SK-N-SH (cell line): ENCODE measurements at regions not wholly inside any gene's neighbourhood (a gene's known extent, or its start where the extent isn't known, plus 50 kb on each side); places are given as distances from the start of the nearest gene placed in this dataset.

ENCODE experiments used
- CTCF ChIA-PET: fragments of 300-600, 350-600 bp; formaldehyde crosslinking; extraction: SDS; loops from one replicate; lab custom pipeline; 2021; lab: Yijun Ruan, JAX
- POLR2A ChIA-PET: fragments of 350-600 bp; sonication (Branson Sonifier 250); formaldehyde crosslinking; extraction: SDS; loops from one replicate; lab custom pipeline; 2020; ENCODE audit warnings: antibody characterized with exemption, inconsistent platforms; lab: Yijun Ruan, JAX
- DNase-seq: peaks from one replicate; pipeline ENCODE4 v3.0.0; 2012
- H2AFZ ChIP-seq: fragments of 200-600 bp; sonication (generic); 2 replicates; pipeline ENCODE4 v1.8.1; 2016; ENCODE audit warnings: antibody characterized with exemption, mild to moderate bottlenecking, low read depth
- H3F3A ChIP-seq: fragments of 200-600 bp; sonication (generic); replicated peaks from 2 replicates; pipeline ENCODE3; 2016; ENCODE audit warnings: antibody characterized with exemption, mild to moderate bottlenecking; ENCODE audit not compliant: insufficient read depth
- H3K27ac ChIP-seq, 2 experiments: fragments of 200-500 bp in 1 of 2; fragments of 200-600 bp in 1 of 2; sonication (Bioruptor generic) in 1 of 2; sonication (generic), shearing (Covaris generic) in 1 of 2; 2 replicates each; pipeline versions ENCODE4 v1.5.1 to v1.6.1; 2014 to 2016; ENCODE audit warnings: low read depth in 2 of 2, inconsistent platforms in 1 of 2, low read length in 1 of 2, mild to moderate bottlenecking in 1 of 2, mixed read lengths in 1 of 2
- H3K27me3 ChIP-seq: fragments of 200-600 bp; sonication (generic), shearing (Covaris generic); 2 replicates; pipeline ENCODE4 v1.6.1; 2016; ENCODE audit warnings: mixed run types; ENCODE audit not compliant: insufficient read depth
- H3K36me3 ChIP-seq, 2 experiments: fragments of 200-500 bp in 1 of 2; fragments of 200-600 bp in 1 of 2; sonication (Bioruptor generic) in 1 of 2; sonication (generic) in 1 of 2; replicated peaks in 1 of 2; 2 replicates each; pipeline versions ENCODE3 to v1.5.1; 2014 to 2016; ENCODE audit warnings: low read length in 1 of 2, mild to moderate bottlenecking in 1 of 2; ENCODE audit not compliant: insufficient read depth in 2 of 2, control insufficient read depth in 1 of 2
- H3K4me1 ChIP-seq, 2 experiments: fragments of 200-500 bp in 1 of 2; fragments of 200-600 bp in 1 of 2; sonication (Bioruptor generic) in 1 of 2; sonication (generic), shearing (Covaris generic) in 1 of 2; 2 replicates each; pipeline versions ENCODE4 v1.5.1 to v1.6.1; 2014 to 2016; ENCODE audit warnings: low read depth in 1 of 2, low read length in 1 of 2, mixed run types in 1 of 2; ENCODE audit not compliant: insufficient read depth in 2 of 2, control insufficient read depth in 1 of 2
- H3K4me2 ChIP-seq: fragments of 200-600 bp; sonication (generic), shearing (Covaris generic); 2 replicates; pipeline ENCODE4 v1.6.1; 2017; ENCODE audit warnings: mixed run types
- H3K4me3 ChIP-seq, 2 experiments: fragments of 200-500 bp in 1 of 2; fragments of 200-600 bp in 1 of 2; sonication (Bioruptor generic) in 1 of 2; sonication (generic), shearing (Covaris generic) in 1 of 2; 2 replicates each; pipeline versions ENCODE4 v1.5.1 to v1.8.1; 2014 to 2016; ENCODE audit warnings: low read depth in 2 of 2, inconsistent platforms in 1 of 2, low read length in 1 of 2, mild to moderate bottlenecking in 1 of 2, mixed read lengths in 1 of 2, moderate library complexity in 1 of 2
- H3K79me2 ChIP-seq: fragments of 200-600 bp; sonication (generic); 2 replicates; pipeline ENCODE4 v1.8.1; 2017; ENCODE audit warnings: mild to moderate bottlenecking; ENCODE audit not compliant: insufficient read depth
- H3K9ac ChIP-seq: fragments of 200-600 bp; sonication (generic); 2 replicates; pipeline ENCODE4 v1.6.1; 2017; ENCODE audit warnings: mixed run types
- H3K9me2 ChIP-seq: fragments of 200-600 bp; sonication (generic); 2 replicates; pipeline ENCODE4 v1.6.1; 2017; ENCODE audit warnings: mixed run types
- H3K9me3 ChIP-seq: fragments of 200-600 bp; sonication (generic); 2 replicates; pipeline ENCODE4 v1.6.1; 2017; ENCODE audit warnings: mixed run types, mild to moderate bottlenecking, moderate library complexity
- H4K20me1 ChIP-seq: fragments of 200-600 bp; sonication (generic); 2 replicates; pipeline ENCODE4 v1.6.1; 2017; ENCODE audit warnings: mild to moderate bottlenecking, mixed run types; ENCODE audit not compliant: insufficient read depth
- ELF1 ChIP-seq: IDR thresholded peaks from 2 replicates; pipeline ENCODE4 v1.4.0; 2012
- EP300 ChIP-seq, 2 experiments: IDR thresholded peaks; 2 replicates each; pipeline versions ENCODE4 v1.4.0 to v1.6.1; 2012; ENCODE audit warnings: borderline replicate concordance in 1 of 2, low read depth in 1 of 2, low read length in 1 of 2
- FOXJ3 ChIP-seq: sonication (generic); formaldehyde crosslinking; IDR thresholded peaks from 2 replicates; pipeline ENCODE4 v1.5.1; 2020; ENCODE audit warnings: mild to moderate bottlenecking, missing genetic modification reagents
- FOXM1 ChIP-seq: IDR thresholded peaks from 2 replicates; pipeline ENCODE4 v1.4.0; 2012; ENCODE audit warnings: low read depth, mild to moderate bottlenecking
- GATA2 ChIP-seq: sonication (generic); formaldehyde crosslinking; IDR thresholded peaks from 2 replicates; pipeline ENCODE4 v1.5.0; 2020; ENCODE audit warnings: mild to moderate bottlenecking, missing genetic modification reagents
- JUND ChIP-seq: IDR thresholded peaks from 2 replicates; pipeline ENCODE4 v1.4.0; 2012
- MEF2A ChIP-seq: IDR thresholded peaks from 2 replicates; pipeline ENCODE4 v1.4.0; 2012; ENCODE audit warnings: low read depth, borderline replicate concordance
- MXI1 ChIP-seq: IDR thresholded peaks from 2 replicates; pipeline ENCODE4 v1.6.1; 2012; ENCODE audit warnings: mild to moderate bottlenecking, low read depth, low read length, improper control_type of control experiment
- NFIC ChIP-seq: IDR thresholded peaks from 2 replicates; pipeline ENCODE4 v1.4.0; 2012; ENCODE audit warnings: borderline replicate concordance
- NRF1 ChIP-seq: IDR thresholded peaks from 2 replicates; pipeline ENCODE4 v1.6.1; 2012; ENCODE audit warnings: low read depth, mild to moderate bottlenecking, low read length
- PBX3 ChIP-seq: IDR thresholded peaks from 2 replicates; pipeline ENCODE4; 2012
- RCOR1 ChIP-seq: fragments of 150-350 bp; IDR thresholded peaks from 2 replicates; pipeline ENCODE4 v1.6.1; 2017; ENCODE audit warnings: antibody characterized with exemption, low read length
- RXRA ChIP-seq: IDR thresholded peaks from 2 replicates; pipeline ENCODE4 v1.4.0; 2012; ENCODE audit warnings: low read depth, mild to moderate bottlenecking, borderline replicate concordance
- SMC3 ChIP-seq: IDR thresholded peaks from 2 replicates; pipeline ENCODE4 v1.6.1; 2012; ENCODE audit warnings: low read depth, low read length, improper control_type of control experiment
- TCF12 ChIP-seq: IDR thresholded peaks from 2 replicates; pipeline ENCODE4 v1.4.0; 2012
- ZBTB33 ChIP-seq: IDR thresholded peaks from 2 replicates; pipeline ENCODE4 v1.4.0; 2012; ENCODE audit warnings: low read depth, borderline replicate concordance
- WGBS: methylation state at CpG from one replicate; pipeline ENCODE4 v1.1.6; 2017; ENCODE audit warnings: low lambda C conversion rate; 5-methylcytosine and 5-hydroxymethylcytosine counted together
- TF ChIP-seq, protein P1 (sequence below): fragments of 200-600 bp; sonication (generic); IDR thresholded peaks from 2 replicates; pipeline ENCODE4 v1.6.1; 2017; ENCODE audit warnings: antibody characterized with exemption, mild to moderate bottlenecking, moderate library complexity
- TF ChIP-seq, protein P2 (sequence below): IDR thresholded peaks from 2 replicates; pipeline ENCODE4 v1.4.0; 2012; ENCODE audit warnings: low read depth, borderline replicate concordance

DNA sequence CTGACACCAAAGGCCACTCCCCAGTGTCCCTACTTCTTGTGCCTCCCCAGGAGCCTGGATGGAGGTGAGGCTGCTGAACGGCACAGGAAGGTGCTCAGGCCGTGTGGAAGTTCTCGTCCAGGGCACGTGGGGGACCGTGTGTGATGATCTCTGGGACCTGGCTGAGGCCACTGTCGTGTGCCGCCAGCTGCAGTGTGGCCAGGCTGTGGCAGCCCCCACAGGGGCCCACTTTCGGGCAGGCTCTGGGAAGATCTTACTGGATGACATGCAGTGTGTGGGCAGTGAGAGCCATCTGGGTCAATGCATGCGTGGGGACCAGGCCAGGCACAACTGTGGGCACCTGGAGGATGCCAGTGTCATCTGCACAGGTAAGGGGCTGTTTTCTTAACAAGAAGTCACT lies 57.0 kb upstream of the C10orf120 start:
- H3K9ac ChIP-seq = no peak overlapping the region
- no peak overlapping the region for H3K27ac ChIP-seq
- H4K20me1 ChIP-seq = no peaks in the 10 kb centered on the region
- no peaks in the 10 kb centered on the region for H3K27me3 ChIP-seq
- no peak overlapping the region for H2AFZ ChIP-seq
- H3K4me3 ChIP-seq = no peak overlapping the region
- DNase-seq = no peak
- no peaks in the 10 kb centered on the region for H3K9me3 ChIP-seq
- H3F3A ChIP-seq = no peaks in the 10 kb centered on the region
- H3K4me1 ChIP-seq = no peaks in the 10 kb centered on the region
- H3K79me2 ChIP-seq = no peaks in the 10 kb centered on the region
- no peaks in the 10 kb centered on the region for H3K36me3 ChIP-seq
- WGBS = 10% methylated on average over 6 of the region's 9 CpGs
- ChIA-PET CTCF (no interaction called here), POLR2A (no interaction called here)
- H3K9me2 ChIP-seq = no peaks in the 10 kb centered on the region
- no peak overlapping the region for H3K4me2 ChIP-seq
- TF ChIP-seq SMC3 = no peak
- no peak for TF ChIP-seq TCF12
- no peak for TF ChIP-seq ZBTB33

- no peak overlapping the region for H3K4me2 ChIP-seq
- WGBS = 11% methylated on average over 11 of the region's 11 CpGs
- TF ChIP-seq MEF2A (no peak), RCOR1 (no peak), PBX3 (no peak), NFIC (no peak), EP300 (IDR thresholded peaks at IDR 0.05; ENCODE audit: borderline replicate concordance in 1 of 2, low read depth in 1 of 2, low read length in 1 of 2) (no peak), RXRA (no peak), ELF1 (no peak), FOXM1 (no peak), JUND (no peak), NRF1 (no peak), GATA2 (CRISPR knock-in tag) (no peak), MXI1 (no peak), ZBTB33 (no peak), FOXJ3 (no peak)
- TF ChIP-seq, protein P1, sequence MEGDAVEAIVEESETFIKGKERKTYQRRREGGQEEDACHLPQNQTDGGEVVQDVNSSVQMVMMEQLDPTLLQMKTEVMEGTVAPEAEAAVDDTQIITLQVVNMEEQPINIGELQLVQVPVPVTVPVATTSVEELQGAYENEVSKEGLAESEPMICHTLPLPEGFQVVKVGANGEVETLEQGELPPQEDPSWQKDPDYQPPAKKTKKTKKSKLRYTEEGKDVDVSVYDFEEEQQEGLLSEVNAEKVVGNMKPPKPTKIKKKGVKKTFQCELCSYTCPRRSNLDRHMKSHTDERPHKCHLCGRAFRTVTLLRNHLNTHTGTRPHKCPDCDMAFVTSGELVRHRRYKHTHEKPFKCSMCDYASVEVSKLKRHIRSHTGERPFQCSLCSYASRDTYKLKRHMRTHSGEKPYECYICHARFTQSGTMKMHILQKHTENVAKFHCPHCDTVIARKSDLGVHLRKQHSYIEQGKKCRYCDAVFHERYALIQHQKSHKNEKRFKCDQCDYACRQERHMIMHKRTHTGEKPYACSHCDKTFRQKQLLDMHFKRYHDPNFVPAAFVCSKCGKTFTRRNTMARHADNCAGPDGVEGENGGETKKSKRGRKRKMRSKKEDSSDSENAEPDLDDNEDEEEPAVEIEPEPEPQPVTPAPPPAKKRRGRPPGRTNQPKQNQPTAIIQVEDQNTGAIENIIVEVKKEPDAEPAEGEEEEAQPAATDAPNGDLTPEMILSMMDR = no peak
- TF ChIP-seq, protein P2, sequence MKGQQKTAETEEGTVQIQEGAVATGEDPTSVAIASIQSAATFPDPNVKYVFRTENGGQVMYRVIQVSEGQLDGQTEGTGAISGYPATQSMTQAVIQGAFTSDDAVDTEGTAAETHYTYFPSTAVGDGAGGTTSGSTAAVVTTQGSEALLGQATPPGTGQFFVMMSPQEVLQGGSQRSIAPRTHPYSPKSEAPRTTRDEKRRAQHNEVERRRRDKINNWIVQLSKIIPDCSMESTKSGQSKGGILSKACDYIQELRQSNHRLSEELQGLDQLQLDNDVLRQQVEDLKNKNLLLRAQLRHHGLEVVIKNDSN = no peak
- TF ChIP-seq, all 33 proteins: peak for 0
- POLR2A ChIA-PET = no interaction called here
- CTCF ChIA-PET = no interaction called here
- H3K27ac ChIP-seq = no peak overlapping the region
- H3K36me3 ChIP-seq = no peaks in the 10 kb centered on the region
- H3K9ac ChIP-seq = no peak overlapping the region
- no peaks in the 10 kb centered on the region for H3K27me3 ChIP-seq
- H3K79me2 ChIP-seq = no peaks in the 10 kb centered on the region
- H4K20me1 ChIP-seq = no peaks in the 10 kb centered on the region
- no peaks in the 10 kb centered on the region for H3K4me1 ChIP-seq
- no peaks in the 10 kb centered on the region for H3K9me2 ChIP-seq
- no peaks in the 10 kb centered on the region for H3K9me3 ChIP-seq
- DNase-seq = no peak
- no peak overlapping the region for H3K4me3 ChIP-seq
- H2AFZ ChIP-seq = no peak overlapping the region
- H3F3A ChIP-seq = no peaks in the 10 kb centered on the region
Measured at GRCh38 chr10:122754491-122755235, 55.0 kb upstream of the C10orf120 start.
